PC-9 (cell line): ENCODE measurements at regions not wholly inside any gene's neighbourhood (a gene's known extent, or its start where the extent isn't known, plus 50 kb on each side); places are given as distances from the start of the nearest gene placed in this dataset.

Experiments used
- BruUV-seq: library from RNA; stranded (reverse); fragments of 400-500 nt; replicated peaks from 2 replicates; lab custom pipeline; 2021; lab: Mats Ljungman, UMichigan
- CTCF ChIA-PET: fragments of 300-600 bp; sonication (Branson Sonifier 250); formaldehyde crosslinking; loops from one replicate; lab custom pipeline; 2022; ENCODE audit warnings: antibody characterized with exemption; lab: Charles Lee
- POLR2A ChIA-PET: fragments of 300-600 bp; sonication (Branson Sonifier 250); formaldehyde crosslinking; loops from one replicate; lab custom pipeline; 2022; ENCODE audit warnings: antibody characterized with exemption; ENCODE audit not compliant: unreplicated experiment; lab: Charles Lee
- DNase-seq, 2 experiments: peaks; one replicate each; pipeline versions ENCODE4 v3.0.0 to v3.0.0-alpha.2; 2015 to 2022; ENCODE audit warnings: mixed read lengths in 1 of 2
- H2AFZ ChIP-seq: fragments of 200-600 bp; sonication (generic); 2 replicates; pipeline ENCODE4 v1.8.1; 2017; ENCODE audit warnings: antibody characterized with exemption
- H3F3A ChIP-seq: fragments of 200-600 bp; sonication (generic); 2 replicates; pipeline ENCODE4 v1.8.1; 2017; ENCODE audit warnings: antibody characterized with exemption, mild to moderate bottlenecking, low read depth; ENCODE audit not compliant: insufficient read depth
- H3K27ac ChIP-seq: fragments of 200-600 bp; sonication (generic); 2 replicates; pipeline ENCODE4 v1.6.1; 2016; ENCODE audit warnings: mixed run types
- H3K27me3 ChIP-seq: fragments of 200-600 bp; sonication (generic); 2 replicates; pipeline ENCODE4 v1.6.1; 2016; ENCODE audit warnings: low read depth, mixed run types; ENCODE audit not compliant: insufficient read depth
- H3K36me3 ChIP-seq: fragments of 200-600 bp; sonication (generic); 2 replicates; pipeline ENCODE4 v1.6.1; 2016; ENCODE audit warnings: low read depth, mixed run types
- H3K4me1 ChIP-seq: fragments of 200-600 bp; sonication (generic); replicated peaks from 2 replicates; pipeline ENCODE4 v1.6.1; 2016; ENCODE audit warnings: mixed run types; ENCODE audit not compliant: insufficient read depth
- H3K4me2 ChIP-seq: fragments of 200-600 bp; sonication (generic); 2 replicates; pipeline ENCODE4 v1.6.1; 2017; ENCODE audit warnings: mixed run types
- H3K4me3 ChIP-seq: fragments of 200-600 bp; sonication (generic); 2 replicates; pipeline ENCODE4 v1.6.1; 2016; ENCODE audit warnings: mixed run types
- H3K79me2 ChIP-seq: fragments of 200-600 bp; sonication (generic); 2 replicates; pipeline ENCODE4 v1.6.1; 2017; ENCODE audit warnings: low read depth, mixed run types
- H3K9me2 ChIP-seq: fragments of 200-600 bp; sonication (generic); 2 replicates; pipeline ENCODE4 v1.8.1; 2017; ENCODE audit warnings: mild to moderate bottlenecking; ENCODE audit not compliant: insufficient read depth
- H3K9me3 ChIP-seq: fragments of 200-600 bp; sonication (generic); 2 replicates; pipeline ENCODE4 v1.8.1; 2016; ENCODE audit warnings: low read depth; ENCODE audit not compliant: insufficient read depth
- H4K20me1 ChIP-seq: fragments of 200-600 bp; sonication (generic); 2 replicates; pipeline ENCODE4 v1.8.1; 2017; ENCODE audit not compliant: insufficient read depth
- EZH2 ChIP-seq: fragments of 200-600 bp; sonication (generic); IDR thresholded peaks from 2 replicates; pipeline ENCODE4 v1.8.0; 2017; ENCODE audit warnings: antibody characterized with exemption, low read depth
- intact Hi-C: fragments of 100-400 bp; cut with micrococcal nuclease; formaldehyde crosslinking; loops from one replicate; pipeline ENCODE4 v1.10.0; 2022; ENCODE audit not compliant: unreplicated experiment
- TF ChIP-seq, protein P1 (sequence below): fragments of 200-600 bp; sonication (generic); conservative IDR thresholded peaks from 2 replicates; pipeline ENCODE4 v1.6.1; 2017; ENCODE audit warnings: mixed run types, antibody characterized with exemption, mild to moderate bottlenecking, moderate library complexity

DNA sequence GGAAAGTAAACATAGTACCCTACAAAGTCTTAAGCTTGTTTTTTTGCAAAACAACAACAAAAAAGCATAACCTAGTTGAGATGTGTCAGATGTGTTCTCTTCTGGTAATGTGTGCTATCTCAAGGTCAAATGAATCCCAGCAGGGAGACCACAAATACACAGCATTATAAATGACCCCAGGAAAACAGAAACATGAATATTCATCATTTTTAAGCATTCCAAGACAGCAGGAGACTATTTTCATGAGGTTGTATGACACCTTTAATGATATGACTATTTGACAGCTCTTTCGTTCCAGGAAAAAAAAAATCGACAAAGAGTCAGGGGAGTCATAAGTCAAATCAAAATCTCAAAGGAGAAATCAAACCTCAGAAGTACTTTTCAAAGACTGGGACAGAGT lies 62.7 kb upstream of the CBLB start:
- DNase-seq, result no peak
- Histone ChIP-seq H3F3A (no peaks in the 10 kb centered on the region), H4K20me1 (no peaks in the 10 kb centered on the region; the same call in 1 of the 2 replicates), H3K36me3 (no peaks in the 10 kb centered on the region), H3K4me1 (no peaks in the 10 kb centered on the region), H3K4me3 (no peak overlapping the region), H3K27ac (no peak overlapping the region), H3K79me2 (no peaks in the 10 kb centered on the region), H2AFZ (no peak overlapping the region), H3K27me3 (no peaks in the 10 kb centered on the region), H3K9me3 (no peaks in the 10 kb centered on the region), H3K9me2 (no peaks in the 10 kb centered on the region), H3K4me2 (no peak overlapping the region)
- TF ChIP-seq, protein P1, sequence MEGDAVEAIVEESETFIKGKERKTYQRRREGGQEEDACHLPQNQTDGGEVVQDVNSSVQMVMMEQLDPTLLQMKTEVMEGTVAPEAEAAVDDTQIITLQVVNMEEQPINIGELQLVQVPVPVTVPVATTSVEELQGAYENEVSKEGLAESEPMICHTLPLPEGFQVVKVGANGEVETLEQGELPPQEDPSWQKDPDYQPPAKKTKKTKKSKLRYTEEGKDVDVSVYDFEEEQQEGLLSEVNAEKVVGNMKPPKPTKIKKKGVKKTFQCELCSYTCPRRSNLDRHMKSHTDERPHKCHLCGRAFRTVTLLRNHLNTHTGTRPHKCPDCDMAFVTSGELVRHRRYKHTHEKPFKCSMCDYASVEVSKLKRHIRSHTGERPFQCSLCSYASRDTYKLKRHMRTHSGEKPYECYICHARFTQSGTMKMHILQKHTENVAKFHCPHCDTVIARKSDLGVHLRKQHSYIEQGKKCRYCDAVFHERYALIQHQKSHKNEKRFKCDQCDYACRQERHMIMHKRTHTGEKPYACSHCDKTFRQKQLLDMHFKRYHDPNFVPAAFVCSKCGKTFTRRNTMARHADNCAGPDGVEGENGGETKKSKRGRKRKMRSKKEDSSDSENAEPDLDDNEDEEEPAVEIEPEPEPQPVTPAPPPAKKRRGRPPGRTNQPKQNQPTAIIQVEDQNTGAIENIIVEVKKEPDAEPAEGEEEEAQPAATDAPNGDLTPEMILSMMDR, result no peak
- no peak for TF ChIP-seq EZH2
- BruUV-seq, result no TSS peak
- CTCF ChIA-PET, result no interaction called here
- POLR2A ChIA-PET, result interaction anchor here (0.6 kb wide), 1 partner anchor 69 kb away, joined by 9 read pairs; no protein-coding TSS in a partner anchor
- intact Hi-C loops, result no loop called here

DNA sequence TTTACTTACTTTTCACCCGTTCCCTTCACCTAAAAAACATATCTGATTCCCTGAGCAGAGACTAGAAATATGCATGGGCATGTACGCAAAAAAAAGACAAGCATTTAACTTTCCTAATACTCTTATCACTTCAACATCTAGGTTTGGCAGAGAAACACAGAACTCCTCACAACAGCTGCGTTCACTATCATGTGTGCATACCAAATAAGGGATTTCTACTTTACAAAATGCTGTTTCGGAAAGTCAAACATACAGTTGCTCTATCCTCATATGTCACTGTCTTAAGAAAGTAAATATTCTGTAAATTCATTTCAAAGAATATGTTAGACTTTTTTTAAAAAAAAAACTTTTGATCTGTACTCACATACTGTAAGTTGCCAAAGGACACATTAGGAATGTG lies 65.1 kb upstream of the CBLB start:
- Histone ChIP-seq H3K9me2 (no peaks in the 10 kb centered on the region), H3K79me2 (no peaks in the 10 kb centered on the region), H2AFZ (no peak overlapping the region), H3K36me3 (no peaks in the 10 kb centered on the region), H4K20me1 (no peaks in the 10 kb centered on the region; the same call in 1 of the 2 replicates), H3K9me3 (no peaks in the 10 kb centered on the region), H3K27me3 (no peaks in the 10 kb centered on the region), H3K27ac (no peak overlapping the region), H3K4me2 (no peak overlapping the region), H3K4me3 (no peak overlapping the region), H3F3A (no peaks in the 10 kb centered on the region), H3K4me1 (no peaks in the 10 kb centered on the region)
- intact Hi-C loops, result no loop called here
- no peak for TF ChIP-seq EZH2
- TF ChIP-seq, protein P1, result no peak
- no TSS peak for BruUV-seq
- ChIA-PET CTCF (no interaction called here), POLR2A (interaction anchor here (0.6 kb wide), 1 partner anchor 675 kb away, joined by 5 read pairs; no protein-coding TSS in a partner anchor)
- DNase-seq, result no peak

DNA sequence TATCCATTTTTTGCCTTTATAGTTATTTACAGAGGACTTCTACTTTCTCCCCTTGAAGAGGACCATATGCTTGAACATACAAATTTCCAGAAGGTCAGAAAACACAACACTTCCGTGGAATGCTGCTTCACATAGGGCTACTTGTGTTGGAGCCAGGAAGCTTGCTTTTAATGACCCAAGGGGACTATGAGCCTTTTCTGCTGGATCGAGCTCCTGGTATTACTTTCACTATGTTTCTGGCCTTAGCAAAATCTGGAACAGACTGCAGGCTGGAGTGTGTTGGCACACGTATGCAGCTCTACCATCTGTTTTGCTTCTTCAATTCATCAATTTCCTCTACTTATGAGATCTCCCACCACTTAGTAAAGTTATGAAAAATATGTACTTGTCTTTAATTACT lies 69.3 kb upstream of the CBLB start:
- no peaks in the 10 kb centered on the region; the same call in 1 of the 2 replicates for H4K20me1 ChIP-seq
- POLR2A ChIA-PET, result no interaction called here
- intact Hi-C loops, result no loop called here
- no peaks in the 10 kb centered on the region for H3K9me2 ChIP-seq
- no peak for DNase-seq
- H3K79me2 ChIP-seq, result no peaks in the 10 kb centered on the region
- no peaks in the 10 kb centered on the region for H3F3A ChIP-seq
- H3K4me2 ChIP-seq, result no peak overlapping the region
- H3K27ac ChIP-seq, result no peak overlapping the region
- peak overlapping the region; percentile 46; the same call in 1 of the 2 replicates for H2AFZ ChIP-seq
- H3K4me3 ChIP-seq, result no peak overlapping the region
- CTCF ChIA-PET, result no interaction called here
- H3K9me3 ChIP-seq, result no peaks in the 10 kb centered on the region
- no peaks in the 10 kb centered on the region for H3K36me3 ChIP-seq
- no TSS peak for BruUV-seq
- H3K4me1 ChIP-seq, result no peaks in the 10 kb centered on the region
- TF ChIP-seq EZH2, result no peak
- TF ChIP-seq, protein P1, result no peak
- H3K27me3 ChIP-seq, result no peaks in the 10 kb centered on the region
